ENCODE measurements at regions not wholly inside any gene's neighbourhood (a gene's known extent, or its start where the extent isn't known, plus 50 kb on each side); places are given as distances from the start of the nearest gene placed in this dataset.
"Not testable (repeated sequence)": the region's sequence is repeated elsewhere in the genome, so short reads cannot be mapped to it uniquely, and the experiment has no call there.

DNA sequence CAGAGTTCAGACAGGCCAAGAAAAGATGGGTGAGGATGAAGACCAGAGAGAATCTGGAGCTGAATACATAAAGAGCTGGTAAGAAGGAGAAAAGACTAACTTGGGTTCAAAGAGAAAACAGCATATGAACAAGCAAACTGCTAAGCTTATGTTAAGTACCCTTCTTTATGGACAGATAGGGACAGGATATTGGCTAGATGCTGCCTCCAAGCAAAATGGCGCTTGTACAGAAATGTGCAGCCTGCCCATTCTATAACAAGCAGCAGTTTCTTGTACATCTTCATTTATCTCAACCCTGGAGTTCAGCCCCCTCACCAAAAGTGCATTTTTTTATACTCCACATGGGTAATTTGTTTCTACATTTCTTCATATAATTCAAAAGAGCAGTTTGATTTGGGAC, 184.5 kb downstream of the RMST start:
- no peaks in the 10 kb centered on the region for H3K27me3 ChIP-seq (ENCODE audit: control insufficient read depth, insufficient read depth, low read length)
- H3K36me3 Mint-ChIP-seq, result no peaks in the 10 kb centered on the region
- 76% methylated on average over 1 of the region's 1 CpG for WGBS (ENCODE audit: insufficient coverage)
- DNase-seq, result no peak
- TF ChIP-seq, protein P1, sequence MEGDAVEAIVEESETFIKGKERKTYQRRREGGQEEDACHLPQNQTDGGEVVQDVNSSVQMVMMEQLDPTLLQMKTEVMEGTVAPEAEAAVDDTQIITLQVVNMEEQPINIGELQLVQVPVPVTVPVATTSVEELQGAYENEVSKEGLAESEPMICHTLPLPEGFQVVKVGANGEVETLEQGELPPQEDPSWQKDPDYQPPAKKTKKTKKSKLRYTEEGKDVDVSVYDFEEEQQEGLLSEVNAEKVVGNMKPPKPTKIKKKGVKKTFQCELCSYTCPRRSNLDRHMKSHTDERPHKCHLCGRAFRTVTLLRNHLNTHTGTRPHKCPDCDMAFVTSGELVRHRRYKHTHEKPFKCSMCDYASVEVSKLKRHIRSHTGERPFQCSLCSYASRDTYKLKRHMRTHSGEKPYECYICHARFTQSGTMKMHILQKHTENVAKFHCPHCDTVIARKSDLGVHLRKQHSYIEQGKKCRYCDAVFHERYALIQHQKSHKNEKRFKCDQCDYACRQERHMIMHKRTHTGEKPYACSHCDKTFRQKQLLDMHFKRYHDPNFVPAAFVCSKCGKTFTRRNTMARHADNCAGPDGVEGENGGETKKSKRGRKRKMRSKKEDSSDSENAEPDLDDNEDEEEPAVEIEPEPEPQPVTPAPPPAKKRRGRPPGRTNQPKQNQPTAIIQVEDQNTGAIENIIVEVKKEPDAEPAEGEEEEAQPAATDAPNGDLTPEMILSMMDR (IDR thresholded peaks at IDR 0.05), result no peak
- peaks cover 10 to 13% of the 10 kb centered on the region in 2 donors for H3K9me3 Mint-ChIP-seq
- no peak overlapping the region for H3K27ac Mint-ChIP-seq
- ATAC-seq, result no peak
- no peak overlapping the region for H3K4me3 ChIP-seq (ENCODE audit: low read length)
- H3K27me3 Mint-ChIP-seq (ENCODE audit: low read depth in 2 of 2), result no peaks in the 10 kb centered on the region
- no peaks in the 10 kb centered on the region for H3K36me3 ChIP-seq (ENCODE audit: control insufficient read depth, insufficient read depth, low read length)
- no peak overlapping the region for H3K27ac ChIP-seq (ENCODE audit: low read length)
- H3K9me3 ChIP-seq (ENCODE audit: control insufficient read depth, insufficient read depth, low read length), result no peaks in the 10 kb centered on the region
- no peaks in the 10 kb centered on the region for H3K4me1 Mint-ChIP-seq
- H3K4me1 ChIP-seq (ENCODE audit: control insufficient read depth, insufficient read depth, low read length), result no peaks in the 10 kb centered on the region
- intact Hi-C loops (cut with micrococcal nuclease), result no loop called here
- H3K4me3 Mint-ChIP-seq, result no peak overlapping the region

DNA sequence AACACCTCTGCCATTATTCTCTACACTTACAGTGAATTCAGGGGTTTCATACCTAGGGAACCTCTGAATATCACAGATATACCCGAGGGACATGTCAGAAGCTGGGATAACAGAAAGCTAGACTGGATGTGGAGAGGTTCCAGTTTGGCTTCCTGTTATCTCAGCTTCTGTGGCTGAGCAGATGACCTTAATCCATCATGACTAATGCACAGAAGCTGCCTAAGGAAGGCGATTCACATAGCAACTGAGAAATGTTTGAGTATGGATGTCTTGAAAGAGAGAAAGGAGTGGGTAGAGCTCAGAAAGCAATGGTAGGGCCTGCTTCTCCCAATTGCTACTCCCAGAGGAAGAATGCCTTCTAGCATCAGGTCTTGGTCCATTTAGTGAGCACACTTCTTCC, 187.6 kb downstream of the RMST start:
- ATAC-seq, result no peak
- TF ChIP-seq, protein P1 (IDR thresholded peaks at IDR 0.05), result no peak
- intact Hi-C loops (cut with micrococcal nuclease), result no loop called here

DNA sequence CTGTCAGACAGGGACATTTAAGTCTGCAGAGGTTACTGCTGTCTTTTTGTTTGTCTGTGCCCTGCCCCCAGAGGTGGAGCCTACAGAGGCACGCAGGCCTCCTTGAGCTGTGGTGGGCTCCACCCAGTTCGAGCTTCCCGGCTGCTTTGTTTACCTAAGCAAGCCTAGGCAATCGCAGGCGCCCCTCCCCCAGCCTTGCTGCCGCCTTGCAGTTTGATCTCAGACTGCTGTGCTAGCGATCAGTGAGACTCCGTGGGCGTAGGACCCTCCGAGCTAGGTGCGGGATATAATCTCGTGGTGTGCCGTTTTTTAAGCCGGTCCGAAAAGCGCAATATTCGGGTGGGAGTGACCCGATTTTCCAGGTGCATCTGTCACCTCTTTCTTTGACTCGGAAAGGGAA, 193.9 kb downstream of the RMST start:
- H3K27me3 ChIP-seq (ENCODE audit: control insufficient read depth, insufficient read depth, low read length); H3K9me3 Mint-ChIP-seq; ATAC-seq; H3K4me3 ChIP-seq (ENCODE audit: low read length); H3K36me3 Mint-ChIP-seq; DNase-seq; H3K27ac ChIP-seq (ENCODE audit: low read length); H3K27me3 Mint-ChIP-seq (ENCODE audit: low read depth in 2 of 2); H3K4me1 Mint-ChIP-seq; H3K4me1 ChIP-seq (ENCODE audit: control insufficient read depth, insufficient read depth, low read length); H3K27ac Mint-ChIP-seq; H3K36me3 ChIP-seq (ENCODE audit: control insufficient read depth, insufficient read depth, low read length); H3K9me3 ChIP-seq (ENCODE audit: control insufficient read depth, insufficient read depth, low read length); H3K4me3 Mint-ChIP-seq; intact Hi-C loops (cut with micrococcal nuclease): not testable (repeated sequence)
- WGBS (ENCODE audit: insufficient coverage), result 91% methylated on average over 18 of the region's 19 CpGs

More for the DNA sequence above, 187.6 kb downstream of the RMST start:
- Mint-ChIP-seq H3K36me3 (no peaks in the 10 kb centered on the region), H3K27me3 (ENCODE audit: low read depth in 2 of 2) (no peaks in the 10 kb centered on the region), H3K4me1 (no peaks in the 10 kb centered on the region), H3K27ac (no peak overlapping the region), H3K4me3 (no peak overlapping the region), H3K9me3 (peaks cover 5 to 7% of the 10 kb centered on the region in 2 donors)
- H3K27ac ChIP-seq (ENCODE audit: low read length), result no peak overlapping the region
- no peak overlapping the region for H3K4me3 ChIP-seq (ENCODE audit: low read length)
- no peaks in the 10 kb centered on the region for H3K9me3 ChIP-seq (ENCODE audit: control insufficient read depth, insufficient read depth, low read length)
- H3K27me3 ChIP-seq (ENCODE audit: control insufficient read depth, insufficient read depth, low read length), result no peaks in the 10 kb centered on the region
- H3K4me1 ChIP-seq (ENCODE audit: control insufficient read depth, insufficient read depth, low read length), result no peaks in the 10 kb centered on the region
- H3K36me3 ChIP-seq (ENCODE audit: control insufficient read depth, insufficient read depth, low read length), result no peaks in the 10 kb centered on the region
- no peak for DNase-seq
- WGBS (ENCODE audit: insufficient coverage), result 71% methylated on average over 2 of the region's 2 CpGs

DNA sequence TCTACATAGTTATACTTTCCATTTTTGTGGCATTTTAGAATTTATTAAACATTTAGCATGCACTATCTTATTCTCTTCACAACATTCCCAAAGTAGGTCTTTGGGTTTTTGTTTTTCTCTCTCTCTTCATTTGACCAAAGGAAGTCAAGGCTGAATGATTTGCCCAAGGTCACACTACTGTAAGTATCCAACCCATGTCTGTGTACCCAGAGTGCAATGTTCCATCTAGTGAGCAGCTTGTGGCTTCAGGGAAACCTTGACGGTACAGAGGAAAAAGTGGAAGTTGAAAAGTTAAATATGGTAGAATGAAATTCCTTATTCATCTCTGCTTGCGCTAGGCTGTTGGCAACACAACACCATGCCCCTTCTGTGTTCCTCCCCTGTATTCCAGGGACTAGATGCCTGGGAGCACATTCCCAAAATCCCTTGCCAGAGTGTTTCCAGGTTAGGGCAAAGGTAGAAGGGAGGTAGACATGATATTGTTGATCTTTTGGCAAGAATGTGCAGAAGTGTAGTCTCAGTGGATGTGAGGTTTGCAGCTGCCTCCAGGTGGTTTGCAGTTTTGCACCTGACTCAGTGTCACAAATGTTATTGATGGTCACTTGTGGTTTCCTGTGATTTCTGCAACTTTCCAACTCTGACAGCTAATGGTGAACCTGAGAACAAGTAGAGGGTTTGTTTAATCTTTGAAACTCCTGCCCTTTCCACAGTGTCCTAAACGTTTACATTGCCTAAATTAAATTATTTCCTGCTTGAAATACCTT, 196.7 kb downstream of the RMST start:
- H3K9me3 Mint-ChIP-seq, result peaks cover 3 to 7% of the 10 kb centered on the region in 2 donors
- TF ChIP-seq, protein P1 (IDR thresholded peaks at IDR 0.05), result no peak

More for the DNA sequence above, 196.7 kb downstream of the RMST start:
- no peak overlapping the region for H3K4me3 Mint-ChIP-seq
- DNase-seq, result no peak
- intact Hi-C loops (cut with micrococcal nuclease), result no loop called here
- no peak for ATAC-seq
- no peak overlapping the region for H3K27ac Mint-ChIP-seq
- Histone ChIP-seq H3K9me3 (ENCODE audit: control insufficient read depth, insufficient read depth, low read length) (no peaks in the 10 kb centered on the region), H3K27ac (ENCODE audit: low read length) (no peak overlapping the region), H3K36me3 (ENCODE audit: control insufficient read depth, insufficient read depth, low read length) (no peaks in the 10 kb centered on the region), H3K4me1 (ENCODE audit: control insufficient read depth, insufficient read depth, low read length) (no peaks in the 10 kb centered on the region), H3K27me3 (ENCODE audit: control insufficient read depth, insufficient read depth, low read length) (no peaks in the 10 kb centered on the region), H3K4me3 (ENCODE audit: low read length) (no peak overlapping the region)
- no peaks in the 10 kb centered on the region for H3K27me3 Mint-ChIP-seq (ENCODE audit: low read depth in 2 of 2)
- no peaks in the 10 kb centered on the region for H3K4me1 Mint-ChIP-seq
- H3K36me3 Mint-ChIP-seq, result no peaks in the 10 kb centered on the region
- WGBS (ENCODE audit: insufficient coverage), result 48% methylated on average over 3 of the region's 3 CpGs
